AML-193 (cell line): ENCODE measurements at regions not wholly inside any gene's neighbourhood (a gene's known extent, or its start where the extent isn't known, plus 50 kb on each side); places are given as distances from the start of the nearest gene placed in this dataset.

Source experiments
- DNase-seq, 2 experiments: peaks; one replicate each; lab custom pipeline; 2025; lab: John Stamatoyannopoulos, UW

GRCh38 chr12:39125566-39125965 lies 220.2 kb upstream of the CPNE8 start:
- no peak for DNase-seq

- no peak for DNase-seq
Observed at GRCh38 chr12:39124768-39125167, 219.4 kb upstream of the CPNE8 start.

- no peak for DNase-seq
Observed at GRCh38 chr12:39123580-39124253, 218.3 kb upstream of the CPNE8 start.

GRCh38 chr12:39122562-39123204 lies 217.3 kb upstream of the CPNE8 start:
- no peak for DNase-seq

- DNase-seq: no peak
Observed at GRCh38 chr12:39116861-39117260, 211.5 kb upstream of the CPNE8 start.

GRCh38 chr12:39112064-39112463 lies 206.7 kb upstream of the CPNE8 start:
- no peak for DNase-seq

GRCh38 chr12:39105111-39105510 lies 199.7 kb upstream of the CPNE8 start:
- DNase-seq: no peak

- peak; percentile 18 to 53 for DNase-seq
Observed at GRCh38 chr12:39103552-39104165, 198.3 kb upstream of the CPNE8 start.

GRCh38 chr12:39102474-39103209 lies 197.3 kb upstream of the CPNE8 start:
- DNase-seq: no peak

GRCh38 chr12:39095636-39096330 lies 190.4 kb upstream of the CPNE8 start:
- no peak for DNase-seq

GRCh38 chr12:39081910-39082309 lies 176.5 kb upstream of the CPNE8 start:
- no peak for DNase-seq

GRCh38 chr12:39077226-39077625 lies 171.8 kb upstream of the CPNE8 start:
- no peak for DNase-seq

GRCh38 chr12:39074063-39074462 lies 168.7 kb upstream of the CPNE8 start:
- DNase-seq: no peak

- DNase-seq: no peak
Observed at GRCh38 chr12:39072658-39073057, 167.3 kb upstream of the CPNE8 start.

GRCh38 chr12:39071611-39072010 lies 166.2 kb upstream of the CPNE8 start:
- no peak for DNase-seq

GRCh38 chr12:39070775-39071174 lies 165.4 kb upstream of the CPNE8 start:
- no peak for DNase-seq

GRCh38 chr12:39065455-39065854 lies 160.1 kb upstream of the CPNE8 start:
- no peak for DNase-seq

GRCh38 chr12:39064708-39065107 lies 159.3 kb upstream of the CPNE8 start:
- no peak for DNase-seq

GRCh38 chr12:39062266-39062996 lies 157.0 kb upstream of the CPNE8 start:
- no peak for DNase-seq

- DNase-seq: no peak
Observed at GRCh38 chr12:39061576-39061975, 156.2 kb upstream of the CPNE8 start.

GRCh38 chr12:39048395-39048794 lies 143.0 kb upstream of the CPNE8 start:
- no peak for DNase-seq
